ENCODE measurements at regions not wholly inside any gene's neighbourhood (a gene's known extent, or its start where the extent isn't known, plus 50 kb on each side); places are given as distances from the start of the nearest gene placed in this dataset.
"Not testable (repeated sequence)": the region's sequence is repeated elsewhere in the genome, so short reads cannot be mapped to it uniquely, and the experiment has no call there.

DNA sequence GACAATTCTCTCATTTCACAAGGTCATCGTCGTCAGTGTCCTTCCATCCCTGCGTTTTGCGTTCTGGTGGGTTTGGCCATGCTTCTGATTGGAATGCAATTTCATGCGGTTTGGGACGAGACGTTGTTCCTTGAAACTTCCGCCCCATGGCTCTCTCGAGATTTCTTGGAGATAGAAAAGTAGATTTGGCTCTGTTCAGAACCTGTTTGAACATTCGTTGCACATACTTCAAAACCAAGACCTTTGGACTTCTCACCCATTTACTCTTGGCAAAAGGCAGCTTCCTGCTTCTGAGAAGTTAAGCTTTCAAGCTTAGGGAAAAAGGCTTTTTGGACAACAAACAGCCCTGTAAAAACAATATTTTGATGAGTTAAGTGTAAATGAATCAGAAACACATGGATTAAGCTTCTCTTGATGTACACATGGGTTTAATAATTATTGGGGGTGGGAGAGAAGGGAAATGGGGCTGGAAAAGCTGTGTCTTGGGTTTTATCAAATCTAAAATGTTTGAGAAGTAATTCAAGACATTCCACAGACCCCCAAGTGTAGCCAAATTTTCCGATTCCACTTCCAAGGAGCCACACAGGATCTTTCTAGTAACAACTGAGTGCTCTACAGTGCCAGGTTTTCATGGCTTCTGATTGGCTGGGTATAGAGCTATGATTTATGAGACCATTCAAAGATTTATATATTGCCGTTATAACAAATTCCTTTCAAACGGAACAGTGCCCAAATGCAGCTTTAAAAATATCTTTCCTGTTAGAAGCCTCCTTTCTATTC, 467.2 kb downstream of the MED13L start:
- no peak for DNase-seq

DNA sequence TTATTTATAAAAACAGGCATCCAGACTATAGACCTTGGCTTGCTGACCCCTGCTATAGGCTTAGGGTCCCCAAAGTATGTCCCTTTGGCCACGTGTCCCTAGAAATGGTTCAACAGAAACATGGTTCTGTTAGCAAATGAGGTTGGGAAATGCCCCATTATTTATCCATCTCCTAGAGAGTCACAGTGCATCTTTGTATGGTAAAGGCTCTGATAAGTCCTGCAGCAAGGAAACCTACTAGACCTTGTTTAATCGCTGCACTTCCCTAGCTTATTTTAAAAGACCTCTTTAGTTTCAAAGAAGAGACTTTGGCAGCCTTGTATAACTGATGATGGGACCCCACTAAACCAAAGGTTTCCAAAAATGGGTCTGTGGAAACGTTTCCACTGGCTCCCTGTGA, 471.5 kb downstream of the MED13L start:
- no peak for DNase-seq

DNA sequence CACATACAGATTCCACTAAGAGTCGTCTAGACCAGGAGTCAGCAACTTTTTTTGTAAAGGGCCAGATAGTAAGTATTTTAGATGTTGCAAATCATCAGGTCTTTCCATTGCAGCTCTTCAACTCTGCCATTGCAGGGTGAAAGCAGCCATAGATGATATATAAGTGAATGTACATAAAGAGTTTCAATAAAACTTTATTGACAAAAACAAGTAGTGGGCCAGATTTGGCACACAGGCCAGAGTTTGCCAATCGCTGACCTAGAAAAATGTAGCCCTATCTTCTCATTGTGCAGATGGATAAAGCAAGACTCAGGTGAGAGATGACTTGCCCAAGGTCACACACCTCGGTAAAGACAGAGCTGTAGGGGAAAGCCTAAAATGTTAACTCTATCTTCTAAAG, 474.7 kb downstream of the MED13L start:
- DNase-seq = no peak

DNA sequence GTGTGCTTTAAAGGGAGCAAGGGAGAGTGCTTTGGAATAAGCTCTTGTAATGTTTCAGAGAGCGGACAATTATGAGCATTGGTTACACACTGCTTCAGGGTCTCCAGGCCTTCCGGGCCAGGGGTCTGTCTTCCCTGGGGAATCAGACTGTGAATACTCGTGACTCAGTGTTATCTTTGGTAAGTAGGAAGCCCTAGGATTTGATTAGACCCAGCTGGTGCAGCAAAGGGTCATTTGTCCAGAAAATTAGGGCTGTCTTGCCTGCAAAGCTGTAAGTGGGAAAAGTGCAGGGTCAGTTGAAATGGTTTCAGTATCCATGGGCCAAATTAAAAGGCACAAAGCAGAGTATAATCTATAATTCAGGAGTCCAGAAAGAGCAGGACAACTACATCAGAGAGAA, 475.6 kb downstream of the MED13L start:
- no peak for DNase-seq

DNA sequence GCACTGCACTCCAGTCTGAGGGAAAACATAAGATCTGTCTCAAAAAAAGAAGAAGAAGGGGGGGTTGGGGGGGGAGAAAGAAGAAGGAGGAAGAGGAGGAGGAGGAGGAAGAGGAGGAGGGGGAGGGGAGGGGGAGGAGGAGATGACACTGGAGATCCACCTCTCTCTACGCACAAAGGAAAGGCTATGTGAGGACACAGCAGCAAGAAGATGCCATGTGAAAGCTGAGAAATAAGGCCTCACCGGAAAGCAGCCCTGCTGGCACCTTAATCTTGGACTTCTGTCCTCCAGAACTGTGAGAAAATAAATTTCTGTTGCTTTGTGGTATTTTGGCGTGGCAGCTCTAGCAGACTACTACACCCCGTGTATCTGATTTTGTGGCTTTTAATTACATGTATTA, 477.9 kb downstream of the MED13L start:
- no peak for DNase-seq

DNA sequence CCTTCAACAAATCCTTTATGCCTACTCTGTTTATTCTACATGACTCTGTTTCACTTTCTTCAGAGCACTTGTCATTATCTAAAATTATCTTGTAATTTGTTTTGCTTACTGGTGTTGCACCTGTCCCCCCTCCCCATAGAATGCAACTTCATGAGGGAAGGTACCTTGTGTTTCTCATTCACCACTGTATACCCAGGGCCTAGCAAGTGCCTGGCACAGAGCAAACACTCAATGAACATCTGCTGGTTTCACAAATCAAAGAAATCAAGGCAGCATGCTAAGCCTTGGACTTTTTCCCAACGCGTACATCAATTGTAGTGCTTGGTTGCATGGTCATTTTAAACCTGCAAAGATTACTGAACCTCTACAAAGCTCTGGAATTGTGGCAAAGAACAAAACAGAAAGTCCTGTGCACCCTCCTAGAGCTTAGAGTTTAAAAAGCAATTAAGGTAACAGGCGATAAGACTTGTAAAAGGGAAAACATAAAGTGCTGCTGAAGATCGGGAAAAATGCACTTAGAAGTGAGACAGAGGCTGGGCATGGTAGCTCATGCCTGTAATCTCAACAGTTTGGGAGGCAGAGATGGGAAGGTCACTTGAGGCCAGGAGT, 479.1 kb downstream of the MED13L start:
- DNase-seq = no peak

DNA sequence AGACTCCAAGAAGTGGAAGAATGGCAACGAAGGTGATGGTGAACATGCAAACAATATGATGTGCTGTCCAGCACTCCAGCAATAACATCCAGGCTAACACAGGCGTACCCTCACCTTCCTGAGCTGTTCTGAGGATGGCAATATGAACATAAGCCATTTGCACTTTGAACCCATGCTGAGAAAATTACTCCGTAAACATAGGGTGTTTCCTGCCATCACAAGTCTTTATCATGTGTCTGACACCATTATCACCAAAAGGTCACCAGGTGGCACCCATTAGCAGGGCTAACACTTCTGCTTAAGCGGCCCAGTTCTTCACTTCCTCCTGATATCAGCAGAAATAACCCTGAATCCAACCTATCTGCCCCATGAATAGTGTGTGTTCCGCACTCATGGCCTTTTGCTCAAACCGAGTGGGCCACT, 482.8 kb downstream of the MED13L start:
- DNase-seq = no peak

DNA sequence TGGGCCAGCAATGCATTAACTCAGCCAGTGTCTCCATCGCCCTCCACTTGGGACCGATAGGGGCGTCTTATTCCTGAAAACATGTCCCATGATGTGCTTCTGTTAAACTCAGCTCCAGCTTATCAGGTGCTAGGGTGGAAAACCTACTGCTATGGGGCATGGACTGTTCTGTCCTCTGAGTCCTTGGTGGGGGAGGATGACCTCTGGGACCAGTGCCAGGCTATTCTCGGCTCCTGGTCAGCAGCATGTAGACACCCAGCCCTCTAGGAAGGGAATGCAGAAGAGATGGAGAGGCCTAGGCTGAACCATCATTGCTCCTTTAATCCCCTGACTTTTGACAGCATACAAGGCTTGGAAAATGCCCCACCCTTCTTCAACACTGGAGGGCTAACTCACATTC, 486.2 kb downstream of the MED13L start:
- no peak for DNase-seq

DNA sequence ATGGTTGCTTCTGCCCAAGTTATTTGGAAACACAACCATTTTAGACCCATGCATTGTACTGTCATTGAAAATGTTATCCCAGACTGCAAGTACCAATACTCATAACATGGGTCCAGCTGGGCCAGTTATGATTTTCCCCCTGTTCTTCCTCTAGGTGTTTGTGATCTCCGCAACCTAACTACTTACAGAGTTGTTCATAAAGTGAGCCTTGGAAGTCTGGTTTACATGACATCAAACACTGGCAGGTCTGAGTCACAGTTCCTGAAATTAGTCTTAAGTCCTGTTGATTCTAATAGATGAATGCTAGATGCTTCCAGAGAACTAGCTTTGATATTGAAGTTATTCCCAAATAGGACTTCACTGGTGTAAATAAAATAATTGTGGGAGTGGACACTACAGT, 487.0 kb downstream of the MED13L start:
- DNase-seq = no peak

DNA sequence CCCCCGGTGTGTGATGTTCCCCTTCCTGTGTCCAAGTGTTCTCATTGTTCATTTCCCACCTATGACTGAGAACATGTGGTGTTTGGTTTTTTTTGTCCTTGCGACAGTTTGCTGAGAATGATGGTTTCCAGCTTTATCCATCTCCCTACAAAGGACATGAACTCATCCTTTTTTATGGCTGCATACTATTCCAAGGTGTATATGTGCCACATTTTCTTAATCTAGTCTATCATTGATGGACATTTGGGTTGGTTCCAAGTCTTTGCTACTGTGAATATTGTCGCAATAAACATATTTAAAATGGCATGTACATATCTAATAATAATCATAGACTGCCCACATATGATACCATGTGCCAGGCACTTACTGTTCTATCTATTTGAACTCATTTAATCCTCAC, 491.0 kb downstream of the MED13L start:
- not testable (repeated sequence) for DNase-seq

DNA sequence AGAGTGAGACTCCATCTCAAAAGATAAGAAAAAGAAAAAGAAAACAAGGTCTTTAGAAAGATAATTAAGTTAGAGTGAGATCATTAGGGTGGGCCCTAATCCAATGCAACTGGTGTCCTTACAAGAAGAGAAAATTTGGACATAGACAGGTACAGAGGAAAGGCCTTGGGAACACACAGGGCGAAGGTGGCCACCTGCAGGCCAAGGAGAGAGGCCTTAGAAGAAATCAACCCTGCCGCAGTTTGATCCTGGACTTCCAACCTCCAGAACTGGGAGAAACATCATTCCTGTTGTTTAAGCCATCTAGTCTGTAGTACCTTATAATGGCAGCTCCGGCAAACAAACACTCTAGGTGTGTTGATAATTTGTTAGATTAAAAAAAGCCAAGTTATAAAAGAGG, 491.9 kb downstream of the MED13L start:
- no peak for DNase-seq

DNA sequence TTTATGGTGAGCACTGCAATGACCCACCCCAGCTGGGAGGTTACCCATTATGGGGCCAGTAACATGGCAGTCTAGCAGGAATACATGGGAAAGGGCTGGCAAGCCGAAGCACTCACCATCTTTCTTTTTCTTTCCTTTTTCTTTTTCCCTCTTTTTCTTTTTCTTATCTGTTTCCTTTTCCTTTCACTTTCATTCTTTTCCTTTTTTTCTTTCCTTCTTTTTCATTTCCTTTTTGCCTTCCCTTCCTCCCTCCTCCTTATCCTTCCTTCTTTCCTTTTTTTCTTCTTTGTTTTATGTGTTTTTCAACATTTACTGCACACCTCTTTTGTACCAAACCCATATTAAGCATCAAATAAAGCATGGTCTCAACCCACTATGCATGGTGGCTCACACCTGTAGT, 501.1 kb downstream of the MED13L start:
- DNase-seq = no peak

DNA sequence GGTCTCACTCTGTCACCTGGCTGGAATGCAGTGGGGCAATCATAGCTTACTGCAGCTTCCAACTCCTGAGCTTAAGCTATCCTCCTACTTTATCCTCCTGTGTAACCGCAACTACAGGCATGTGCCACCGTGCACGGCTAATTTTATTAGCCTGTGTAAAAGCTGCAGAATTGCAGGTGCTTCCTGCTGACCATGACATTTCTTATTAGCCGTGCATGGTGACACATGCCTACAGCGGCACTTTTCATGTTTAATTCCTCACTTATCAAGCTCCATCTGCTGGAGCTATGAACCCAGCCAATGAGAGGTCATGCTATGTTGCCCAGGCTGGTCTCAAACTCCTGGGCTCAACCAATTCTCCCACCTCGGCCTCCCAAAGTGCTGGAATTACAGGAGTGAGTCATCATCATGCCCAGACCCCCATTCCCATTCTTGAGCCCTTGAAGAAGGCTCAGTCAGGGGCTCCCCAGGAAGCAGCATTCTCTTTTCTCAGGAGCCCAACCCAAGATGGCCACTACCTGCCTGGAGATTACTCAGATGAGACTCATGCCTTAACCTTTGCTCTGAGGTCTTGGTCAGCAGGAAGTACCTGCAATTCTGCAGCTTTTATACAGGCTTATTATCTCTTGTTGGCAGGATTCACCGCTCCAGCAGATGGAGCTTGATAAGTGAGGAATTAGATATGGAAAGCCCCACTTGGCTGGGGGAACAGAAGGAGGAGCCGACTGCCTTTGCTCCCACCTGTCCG, 503.2 kb downstream of the MED13L start:
- DNase-seq = no peak

DNA sequence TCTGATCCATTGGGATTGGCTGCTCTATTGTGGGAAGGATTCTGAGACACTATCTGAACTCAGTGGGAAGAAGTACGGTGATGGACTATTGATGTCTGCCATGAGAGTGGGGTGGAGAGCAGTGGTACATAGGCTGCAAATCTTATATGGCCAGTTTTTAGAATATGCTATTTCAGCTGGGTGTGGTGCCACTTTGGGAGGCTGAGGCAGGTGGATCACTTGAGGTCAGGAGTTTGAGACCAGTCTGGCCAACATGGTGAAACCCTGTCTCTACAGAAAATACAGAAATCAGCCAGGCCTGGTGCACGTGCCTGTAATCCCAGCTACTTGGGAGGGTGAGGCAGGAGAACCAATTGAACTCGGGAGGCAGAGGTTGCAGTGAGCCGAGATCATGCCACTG, 505.9 kb downstream of the MED13L start:
- no peak for DNase-seq

DNA sequence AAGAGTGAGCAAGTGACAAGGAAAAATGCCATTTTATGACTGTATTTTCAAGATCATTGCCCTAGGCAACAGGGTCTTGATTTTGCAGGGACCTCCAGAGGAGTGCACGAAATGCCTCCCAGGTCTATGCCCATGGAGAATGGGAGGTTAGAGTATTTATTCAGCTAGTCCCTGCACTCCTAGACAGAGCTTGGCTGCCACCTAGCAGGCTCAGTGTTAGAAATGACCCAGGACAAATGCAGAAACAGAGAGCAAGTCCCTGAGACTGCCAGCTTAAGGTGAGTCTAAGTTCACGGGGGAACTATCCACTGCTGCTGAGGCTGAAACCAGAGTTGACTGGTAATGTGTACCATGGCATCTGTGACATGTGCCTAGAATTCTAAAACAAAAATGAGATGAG, 506.4 kb downstream of the MED13L start:
- no peak for DNase-seq

DNA sequence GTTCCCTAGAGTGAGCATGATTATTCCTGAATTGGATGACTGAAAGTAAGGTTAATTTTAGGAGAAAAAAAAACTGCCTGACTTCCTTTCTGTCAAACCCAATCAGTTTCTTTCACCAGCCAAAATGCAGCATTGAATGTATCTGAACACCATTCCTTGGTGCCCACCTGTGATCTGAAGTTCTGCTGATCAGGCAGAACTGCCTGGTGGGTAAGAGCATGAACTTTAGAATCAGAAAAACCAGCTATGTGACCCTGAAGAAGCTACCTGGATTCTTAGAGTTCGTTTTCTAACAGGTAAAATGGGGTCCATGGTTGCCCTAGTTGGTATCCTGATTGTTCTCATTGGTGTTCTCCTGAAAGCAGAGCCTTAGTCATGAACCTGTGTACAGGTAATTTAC, 506.9 kb downstream of the MED13L start:
- DNase-seq = no peak

DNA sequence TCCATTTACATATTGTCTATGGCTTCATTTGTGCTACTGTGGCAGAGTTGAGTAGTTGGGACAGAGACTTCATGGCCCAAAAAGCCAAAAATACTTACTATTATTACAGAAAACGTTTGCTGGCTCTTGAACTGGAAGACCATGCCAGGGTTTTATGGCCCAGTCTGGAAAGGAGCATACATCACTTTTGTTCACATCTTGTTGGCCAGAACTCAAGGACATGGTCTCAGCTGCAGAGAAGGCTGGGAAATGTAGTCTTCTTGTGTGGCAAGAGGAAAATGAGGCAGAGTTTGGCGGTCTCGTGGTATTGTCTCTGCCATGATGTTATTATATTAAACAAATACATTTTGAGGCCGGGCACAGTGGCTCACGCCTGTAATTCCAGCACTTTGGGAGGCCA, 509.6 kb downstream of the MED13L start:
- DNase-seq = no peak

DNA sequence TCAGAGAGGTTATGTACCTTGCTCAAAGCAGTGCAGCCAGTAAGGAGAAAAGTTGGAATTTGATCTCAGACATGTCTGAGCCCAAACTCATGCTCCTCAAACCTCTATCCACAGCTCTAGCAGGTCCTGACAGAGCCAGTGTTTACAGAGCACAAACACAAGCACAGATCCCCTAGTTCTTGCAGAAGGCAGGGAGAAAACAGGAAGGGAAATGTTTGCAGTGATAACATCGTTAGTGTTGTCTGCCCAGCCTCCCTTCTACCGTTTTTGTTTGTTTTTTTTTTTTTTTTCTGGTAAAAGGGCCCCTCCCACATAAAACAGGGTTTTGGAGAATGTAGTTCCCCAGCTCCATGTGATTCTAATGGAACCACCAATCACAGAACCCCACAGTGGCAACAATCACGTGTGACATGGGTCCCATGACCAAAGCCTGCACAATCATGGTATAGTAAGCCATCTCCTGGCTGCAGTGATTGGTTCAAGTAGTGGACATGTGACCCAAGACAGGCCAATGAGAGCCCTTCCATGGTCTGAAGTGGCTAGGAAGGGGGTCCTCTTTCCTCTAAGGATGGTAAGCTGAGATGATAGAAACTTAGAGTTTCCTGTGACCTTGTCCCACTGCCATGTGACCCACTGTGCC, 513.4 kb downstream of the MED13L start:
- DNase-seq = no peak

DNA sequence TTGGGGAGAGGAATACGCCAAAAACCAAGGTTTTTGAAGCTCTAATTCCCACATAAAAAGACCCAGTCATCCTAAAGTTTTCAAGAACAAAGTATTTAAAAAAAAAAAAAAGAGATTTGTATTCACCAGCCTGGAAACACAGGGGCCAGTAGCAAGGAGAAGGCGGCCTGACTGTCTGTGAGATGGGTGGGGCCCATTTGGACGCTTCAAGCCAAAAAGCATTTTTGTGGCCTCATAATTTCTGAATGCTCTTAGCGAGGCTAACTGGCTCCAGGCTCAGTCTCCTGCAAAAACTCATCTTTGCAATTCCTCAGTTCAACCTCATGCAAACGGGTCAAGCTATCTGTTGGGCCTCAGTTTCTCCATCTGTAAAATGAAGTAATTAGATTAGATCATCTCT, 514.1 kb downstream of the MED13L start:
- DNase-seq = no peak

DNA sequence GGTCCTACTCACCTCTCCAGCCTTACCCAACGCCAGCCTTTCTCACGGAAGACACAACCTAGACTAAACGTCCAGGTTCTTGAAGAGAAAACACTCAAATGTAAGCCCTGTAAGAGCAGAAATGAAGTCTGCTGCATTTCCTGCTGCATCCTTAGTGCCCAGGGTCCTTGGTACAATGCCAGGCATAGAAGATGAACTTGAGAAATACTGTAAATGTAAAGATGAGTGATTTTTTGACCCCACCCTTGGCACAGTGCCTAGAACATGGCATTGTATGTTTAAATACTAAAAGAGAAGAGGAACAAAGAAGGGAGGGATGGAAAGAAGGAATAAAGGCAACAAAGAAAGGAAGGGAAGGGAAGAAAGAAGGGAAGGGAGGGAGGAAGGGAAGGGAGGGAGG, 514.6 kb downstream of the MED13L start:
- DNase-seq = no peak

DNA sequence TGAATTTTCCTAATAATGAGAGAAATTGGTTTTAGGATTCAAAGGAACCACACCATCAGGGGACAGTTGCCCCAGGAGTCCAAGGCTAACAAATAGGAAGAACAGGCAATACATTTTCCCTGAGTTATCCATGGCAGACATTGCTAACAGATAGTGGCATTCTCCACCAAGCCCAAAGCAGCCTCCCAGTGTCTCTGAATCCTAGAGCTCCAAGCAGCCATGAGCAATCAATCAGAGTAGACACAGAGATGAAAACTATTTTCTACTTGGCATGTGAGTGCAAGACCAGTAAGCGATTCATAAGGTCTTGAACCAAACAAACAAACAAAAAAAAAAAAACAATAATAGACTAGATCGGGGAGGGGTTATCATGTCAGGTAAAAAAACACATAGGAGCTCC, 515.7 kb downstream of the MED13L start:
- DNase-seq = no peak

DNA sequence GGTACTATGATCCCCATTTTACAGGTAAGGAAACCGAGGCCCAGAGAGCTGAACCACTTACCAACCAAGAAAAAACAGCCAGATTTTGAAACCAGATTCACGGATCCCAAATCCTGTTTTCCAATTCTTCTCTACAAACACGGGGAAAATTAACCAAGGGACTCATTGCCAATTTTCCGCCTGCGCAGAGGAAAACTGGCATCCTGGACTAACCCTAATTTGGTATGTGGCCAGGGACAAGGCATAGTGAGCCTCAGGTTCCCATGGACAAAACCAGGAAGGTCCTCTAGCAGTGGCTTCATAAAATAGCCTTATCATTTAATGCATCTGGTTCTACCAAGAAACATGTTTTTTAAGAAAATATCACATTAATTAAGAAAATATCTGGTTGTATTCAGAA, 517.3 kb downstream of the MED13L start:
- no peak for DNase-seq

DNA sequence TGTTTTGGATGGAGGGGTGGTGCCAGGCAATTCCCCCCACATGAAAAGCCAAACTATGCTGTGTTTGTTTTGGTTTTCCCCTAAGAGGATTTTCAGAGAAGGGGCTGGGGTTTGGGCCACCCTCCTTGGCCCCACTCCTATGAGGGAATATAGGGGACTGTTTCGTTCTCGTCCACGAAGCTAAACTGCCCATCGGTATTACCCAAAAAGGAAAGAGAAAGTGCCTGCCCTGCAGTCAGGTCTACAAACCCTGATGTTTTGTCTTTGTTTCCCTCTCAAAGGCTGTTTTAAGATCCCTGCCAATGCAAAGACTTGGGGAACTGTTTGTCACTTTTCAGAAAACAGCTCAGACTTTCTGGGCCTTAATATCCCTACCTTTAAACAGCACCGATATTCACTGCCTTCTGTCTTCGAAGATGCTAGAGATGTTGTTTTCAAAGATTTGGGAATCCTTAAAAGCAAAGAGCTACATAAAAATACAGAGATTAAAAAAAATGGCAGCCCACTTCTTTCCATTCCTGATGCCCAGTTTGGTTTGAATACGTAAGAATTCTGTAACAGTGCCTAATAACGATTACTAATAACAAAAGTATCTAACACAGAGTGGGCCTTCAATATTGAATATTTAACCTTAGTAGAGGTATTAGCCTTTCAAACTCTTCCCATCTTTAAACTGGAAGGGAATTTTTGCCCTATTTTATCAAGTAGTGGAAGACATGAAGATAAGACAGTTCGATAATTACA, 518.4 kb downstream of the MED13L start:
- DNase-seq = no peak

All from fibroblast of skin of scalp (primary cell).